Mucosa of descending colon (tissue), 3 donors: ENCODE measurements at regions not wholly inside any gene's neighbourhood (a gene's known extent, or its start where the extent isn't known, plus 50 kb on each side); places are given as distances from the start of the nearest gene placed in this dataset.

Experiments used
- ATAC-seq: fragments of 200-7000 bp; cut with Tn5 transposase; one replicate; pipeline ENCODE4 v1.9.1; 2020; ENCODE audit warnings: mild to moderate bottlenecking, moderate library complexity
- DNase-seq, 3 donors: peaks; one replicate each; pipeline ENCODE4 v3.0.0-alpha.2; 2020
- H3K36me3 ChIP-seq: fragments of 200-600 bp; one replicate; pipeline ENCODE4 v1.8.0; 2021; ENCODE audit warnings: low read depth, mild to moderate bottlenecking
- H3K4me1 ChIP-seq: fragments of 200-600 bp; one replicate; pipeline ENCODE4 v1.8.0; 2021; ENCODE audit warnings: low read depth, mild to moderate bottlenecking
- H3K4me3 ChIP-seq: fragments of 200-600 bp; one replicate; pipeline ENCODE4 v1.8.0; 2021; ENCODE audit warnings: mild to moderate bottlenecking
- H3K9me3 ChIP-seq: fragments of 200-600 bp; one replicate; pipeline ENCODE4 v1.8.0; 2021; ENCODE audit warnings: mild to moderate bottlenecking
- intact Hi-C, 2 donors: fragments of 100-400 bp; cut with DNase I in 1 of 2; cut with micrococcal nuclease in 1 of 2; formaldehyde crosslinking; loops; one replicate each; pipeline versions ENCODE4 v1.11.0 to v1.11.1; 2022; cut with DNase I, micrococcal nuclease
- TF ChIP-seq, protein P1 (sequence below): fragments of 200-600 bp; IDR thresholded peaks from one replicate; pipeline ENCODE4 v1.8.0; 2022; ENCODE audit warnings: antibody characterized with exemption, mild to moderate bottlenecking
- donor health status: DM: no; HTN: no; CAD: no; lungs with moderate emphysema.
- donor health status: DM: no; HTN: no; CAD: no.
- donor health status: DM: no; HTN: yes; CAD: no.

DNA sequence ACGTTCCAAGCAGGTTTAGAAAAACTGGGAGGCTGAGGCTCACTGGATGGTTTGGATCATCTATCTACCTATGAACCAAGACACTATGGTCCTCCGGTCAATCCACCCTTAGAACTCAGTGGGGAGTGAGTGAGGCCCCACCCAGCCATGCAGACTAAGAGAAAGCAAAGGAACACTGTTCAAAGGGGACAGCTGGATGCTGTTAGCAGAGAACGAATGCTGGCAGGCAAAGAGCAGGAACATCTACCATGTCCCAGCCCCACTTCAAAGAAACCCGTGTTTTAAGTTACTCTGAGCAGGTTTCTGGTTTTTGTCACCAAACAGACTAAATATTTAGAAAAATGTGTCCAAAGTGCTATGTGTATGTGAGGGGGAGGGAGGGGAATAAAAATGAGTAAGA, 183.4 kb upstream of the XYLT1 start:
- Histone ChIP-seq H3K9me3 (no peaks in the 10 kb centered on the region), H3K4me3 (no peak overlapping the region), H3K4me1 (no peaks in the 10 kb centered on the region), H3K36me3 (no peaks in the 10 kb centered on the region)
- TF ChIP-seq, protein P1, sequence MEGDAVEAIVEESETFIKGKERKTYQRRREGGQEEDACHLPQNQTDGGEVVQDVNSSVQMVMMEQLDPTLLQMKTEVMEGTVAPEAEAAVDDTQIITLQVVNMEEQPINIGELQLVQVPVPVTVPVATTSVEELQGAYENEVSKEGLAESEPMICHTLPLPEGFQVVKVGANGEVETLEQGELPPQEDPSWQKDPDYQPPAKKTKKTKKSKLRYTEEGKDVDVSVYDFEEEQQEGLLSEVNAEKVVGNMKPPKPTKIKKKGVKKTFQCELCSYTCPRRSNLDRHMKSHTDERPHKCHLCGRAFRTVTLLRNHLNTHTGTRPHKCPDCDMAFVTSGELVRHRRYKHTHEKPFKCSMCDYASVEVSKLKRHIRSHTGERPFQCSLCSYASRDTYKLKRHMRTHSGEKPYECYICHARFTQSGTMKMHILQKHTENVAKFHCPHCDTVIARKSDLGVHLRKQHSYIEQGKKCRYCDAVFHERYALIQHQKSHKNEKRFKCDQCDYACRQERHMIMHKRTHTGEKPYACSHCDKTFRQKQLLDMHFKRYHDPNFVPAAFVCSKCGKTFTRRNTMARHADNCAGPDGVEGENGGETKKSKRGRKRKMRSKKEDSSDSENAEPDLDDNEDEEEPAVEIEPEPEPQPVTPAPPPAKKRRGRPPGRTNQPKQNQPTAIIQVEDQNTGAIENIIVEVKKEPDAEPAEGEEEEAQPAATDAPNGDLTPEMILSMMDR = no peak
- intact Hi-C loops = no loop called here
- no peak for DNase-seq
- ATAC-seq = no peak

DNA sequence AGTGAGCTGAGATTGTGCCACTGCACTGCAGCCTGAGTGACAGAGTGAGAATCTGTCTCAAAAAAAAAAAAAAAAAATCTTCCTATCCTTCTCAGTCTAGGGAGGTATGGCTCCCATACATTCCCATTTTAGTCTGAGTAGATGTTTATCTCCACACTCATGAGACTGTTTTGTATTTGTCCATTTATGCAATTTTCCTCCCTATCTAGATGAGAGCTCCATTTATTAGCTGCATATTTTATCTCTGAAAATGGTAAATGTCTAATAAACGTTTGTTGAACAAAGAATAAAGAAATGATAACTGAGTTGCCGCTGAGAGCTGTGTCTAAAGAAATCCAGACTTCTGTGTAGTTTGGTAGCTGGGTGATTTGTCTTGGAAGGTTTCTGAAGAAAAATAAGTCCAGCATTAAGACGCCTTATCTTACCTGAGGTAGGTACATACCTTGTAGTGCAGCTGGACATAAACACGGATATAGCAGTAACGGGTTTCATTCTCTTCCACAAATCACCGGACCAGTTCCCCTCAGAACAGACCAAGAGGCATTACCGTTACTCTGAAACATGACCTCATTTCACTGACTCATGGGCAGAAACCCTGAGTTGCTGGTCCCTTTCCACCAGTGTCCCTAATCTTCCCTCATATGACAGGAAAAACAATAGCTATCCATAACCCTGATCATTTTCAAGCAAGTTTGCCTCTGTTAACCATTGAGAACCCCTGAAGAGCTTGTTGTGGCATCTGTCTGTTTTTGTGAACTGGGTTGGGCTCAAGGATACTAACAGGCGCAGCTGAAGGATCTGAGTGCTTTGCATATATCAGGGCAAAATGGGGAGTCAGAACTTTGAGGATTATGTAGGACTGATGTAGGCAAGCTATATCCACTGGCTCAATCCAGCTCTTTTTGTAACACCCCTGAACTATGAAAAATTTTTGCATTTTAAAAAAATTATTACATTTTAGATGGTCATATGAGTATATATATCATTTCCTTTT, 177.4 kb upstream of the XYLT1 start:
- ATAC-seq (no peak), DNase-seq (no peak)
- intact Hi-C loops = no loop called here
- H3K9me3 ChIP-seq = no peaks in the 10 kb centered on the region
- no peaks in the 10 kb centered on the region for H3K36me3 ChIP-seq
- H3K4me1 ChIP-seq = no peaks in the 10 kb centered on the region
- H3K4me3 ChIP-seq = no peak overlapping the region
- TF ChIP-seq, protein P1 = no peak

DNA sequence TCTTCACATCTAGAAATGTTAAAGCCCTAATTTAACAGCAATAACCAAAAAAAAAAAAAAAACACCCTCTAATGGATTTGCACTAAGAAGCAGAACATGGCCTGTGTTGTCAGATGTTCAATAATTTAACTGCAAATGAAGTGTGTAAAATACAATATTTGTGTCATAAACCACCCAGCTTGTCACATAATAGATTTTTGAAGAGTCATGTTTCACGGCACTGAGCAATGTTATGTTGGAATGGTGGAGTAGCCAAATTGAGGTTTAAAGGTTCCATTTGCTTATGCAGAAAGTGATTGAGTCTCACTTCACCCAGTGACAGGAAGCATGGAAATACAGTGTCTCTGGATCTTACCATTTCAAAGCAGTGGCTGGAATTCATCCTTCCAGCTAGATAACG, 173.2 kb upstream of the XYLT1 start:
- TF ChIP-seq, protein P1 = no peak
- intact Hi-C loops = no loop called here
- no peaks in the 10 kb centered on the region for H3K9me3 ChIP-seq

DNA sequence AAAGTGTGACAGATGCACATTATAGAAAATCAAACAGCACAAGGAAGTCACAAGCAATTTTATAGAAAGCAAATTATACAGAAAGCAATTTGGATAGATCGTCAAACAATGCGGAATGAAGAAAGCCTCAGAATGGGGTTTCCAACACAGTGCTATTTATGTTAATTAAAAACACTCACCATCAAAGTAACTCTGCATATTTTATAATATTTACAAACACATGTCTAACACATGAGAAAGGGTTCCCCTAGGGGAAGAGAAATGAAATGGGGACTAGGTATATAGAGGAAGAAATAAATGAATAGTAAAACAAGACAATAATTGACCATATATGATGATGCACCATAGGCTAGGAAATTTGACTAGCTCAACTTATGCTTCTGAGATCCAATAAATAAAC, 171.2 kb upstream of the XYLT1 start:
- DNase-seq (no peak), ATAC-seq (no peak)
- Histone ChIP-seq H3K36me3 (no peaks in the 10 kb centered on the region), H3K4me1 (no peaks in the 10 kb centered on the region), H3K4me3 (no peak overlapping the region), H3K9me3 (no peaks in the 10 kb centered on the region)
- intact Hi-C loops = no loop called here
- TF ChIP-seq, protein P1 = no peak

More for the DNA sequence above, 173.2 kb upstream of the XYLT1 start:
- ATAC-seq (no peak), DNase-seq (no peak)
- Histone ChIP-seq H3K4me1 (no peaks in the 10 kb centered on the region), H3K4me3 (no peak overlapping the region), H3K36me3 (no peaks in the 10 kb centered on the region)

DNA sequence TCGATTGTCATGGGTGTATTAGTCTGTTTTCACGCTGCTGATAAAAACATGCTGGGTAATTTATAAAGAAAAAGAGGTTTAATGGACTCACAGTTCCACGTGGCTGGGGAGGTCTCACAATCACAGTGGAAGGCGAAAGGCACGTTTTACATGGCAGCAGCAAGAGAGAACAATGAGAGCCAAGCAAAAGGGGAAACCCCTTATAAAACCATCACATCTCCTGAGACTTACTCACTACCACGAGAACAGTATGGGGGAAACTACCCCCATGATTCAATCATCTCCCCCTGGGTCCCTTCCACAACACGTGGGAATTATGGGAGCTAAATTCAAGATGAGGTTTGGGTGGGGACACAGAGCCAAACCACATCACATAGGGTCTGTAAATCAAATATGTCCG, 167.4 kb upstream of the XYLT1 start:
- Histone ChIP-seq H3K36me3 (no peaks in the 10 kb centered on the region), H3K4me3 (no peak overlapping the region), H3K4me1 (no peaks in the 10 kb centered on the region), H3K9me3 (no peaks in the 10 kb centered on the region)
- TF ChIP-seq, protein P1 = no peak
- intact Hi-C loops = no loop called here
- DNase-seq (no peak), ATAC-seq (no peak)
